GM10248 (cell line): ENCODE measurements at regions not wholly inside any gene's neighbourhood (a gene's known extent, or its start where the extent isn't known, plus 50 kb on each side); places are given as distances from the start of the nearest gene placed in this dataset.

Experiments used
- CTCF ChIA-PET: fragments of 300-600 bp; sonication (Branson Sonifier 250); formaldehyde crosslinking; extraction: SDS; loops from one replicate; lab custom pipeline; 2021; ENCODE audit warnings: antibody characterized with exemption; lab: Yijun Ruan, JAX
- POLR2A ChIA-PET: fragments of 350-650 bp; sonication (Branson Sonifier 250); formaldehyde crosslinking; extraction: SDS; loops from one replicate; lab custom pipeline; 2020; ENCODE audit warnings: antibody characterized with exemption; lab: Yijun Ruan, JAX
- DNase-seq: peaks from one replicate; pipeline ENCODE4 v3.0.0; 2012; ENCODE audit errors: extremely low spot score
- TF ChIP-seq, protein P1 (sequence below): IDR thresholded peaks from 2 replicates; pipeline ENCODE4 v1.5.1; 2012; ENCODE audit warnings: mild to moderate bottlenecking, low read depth; ENCODE audit errors: extremely low read depth, missing control alignments, control extremely low read depth

DNA sequence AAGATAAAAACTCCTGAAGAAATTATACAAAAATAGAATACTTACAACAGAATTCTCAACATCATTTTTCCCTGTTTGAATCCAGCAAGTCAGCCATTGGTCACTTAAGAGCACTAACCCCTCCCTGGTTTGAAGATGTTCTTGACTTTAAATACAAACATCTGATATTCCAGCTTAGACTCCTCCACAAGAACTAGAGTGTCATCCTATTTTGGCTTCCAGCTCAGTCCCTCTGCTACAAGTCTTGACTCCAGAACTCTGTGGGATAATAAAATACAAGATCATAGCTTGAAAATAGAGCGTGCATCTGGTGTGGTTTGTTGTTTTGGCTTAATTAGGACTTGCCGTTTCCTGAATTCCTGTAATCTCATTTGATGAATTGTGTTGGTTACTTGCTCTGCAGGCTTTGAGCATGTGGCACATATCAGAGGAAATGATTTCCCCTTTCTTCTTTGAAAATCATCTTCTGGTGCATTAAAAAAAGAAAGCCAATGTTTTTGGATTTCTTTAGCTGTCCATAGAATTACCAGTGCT, 63.7 kb upstream of the DPT start:
- ChIA-PET CTCF (interaction anchor here (1.2 to 1.6 kb wide), 2 partner anchors 12 to 16 kb away, joined by 3 to 5 read pairs; no protein-coding TSS in a partner anchor), POLR2A (no interaction called here)
- DNase-seq: no peak
- TF ChIP-seq, protein P1, sequence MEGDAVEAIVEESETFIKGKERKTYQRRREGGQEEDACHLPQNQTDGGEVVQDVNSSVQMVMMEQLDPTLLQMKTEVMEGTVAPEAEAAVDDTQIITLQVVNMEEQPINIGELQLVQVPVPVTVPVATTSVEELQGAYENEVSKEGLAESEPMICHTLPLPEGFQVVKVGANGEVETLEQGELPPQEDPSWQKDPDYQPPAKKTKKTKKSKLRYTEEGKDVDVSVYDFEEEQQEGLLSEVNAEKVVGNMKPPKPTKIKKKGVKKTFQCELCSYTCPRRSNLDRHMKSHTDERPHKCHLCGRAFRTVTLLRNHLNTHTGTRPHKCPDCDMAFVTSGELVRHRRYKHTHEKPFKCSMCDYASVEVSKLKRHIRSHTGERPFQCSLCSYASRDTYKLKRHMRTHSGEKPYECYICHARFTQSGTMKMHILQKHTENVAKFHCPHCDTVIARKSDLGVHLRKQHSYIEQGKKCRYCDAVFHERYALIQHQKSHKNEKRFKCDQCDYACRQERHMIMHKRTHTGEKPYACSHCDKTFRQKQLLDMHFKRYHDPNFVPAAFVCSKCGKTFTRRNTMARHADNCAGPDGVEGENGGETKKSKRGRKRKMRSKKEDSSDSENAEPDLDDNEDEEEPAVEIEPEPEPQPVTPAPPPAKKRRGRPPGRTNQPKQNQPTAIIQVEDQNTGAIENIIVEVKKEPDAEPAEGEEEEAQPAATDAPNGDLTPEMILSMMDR: no peak

- POLR2A ChIA-PET: no interaction called here
- no peak for DNase-seq
- CTCF ChIA-PET: interaction anchor here (1.2 kb wide), 1 partner anchor 10 kb away, joined by 3 read pairs; no protein-coding TSS in a partner anchor
- TF ChIP-seq, protein P1: no peak
These were observed 65.1 kb upstream of the DPT start for GRCh38 chr1:168794057-168794456.

DNA sequence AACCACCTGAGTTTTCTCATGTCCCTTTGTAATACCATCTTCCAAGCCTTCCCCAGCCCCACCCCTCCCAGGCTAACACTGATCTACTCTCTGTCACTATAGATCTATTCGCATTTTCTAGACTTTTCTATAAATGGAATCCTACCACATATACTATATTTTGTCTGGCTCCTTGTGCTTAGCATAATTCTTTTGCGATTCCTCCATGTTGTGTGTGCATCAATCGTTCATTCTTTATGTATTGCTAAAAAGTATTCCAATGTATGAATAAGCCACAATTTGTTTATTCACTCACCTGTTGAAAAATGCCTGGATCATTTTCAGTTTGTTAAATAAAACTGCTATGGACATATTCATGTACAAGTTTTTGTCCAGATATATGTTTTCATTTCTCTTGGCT, 66.7 kb upstream of the DPT start:
- TF ChIP-seq, protein P1: no peak
- ChIA-PET CTCF (no interaction called here), POLR2A (no interaction called here)
- no peak for DNase-seq

DNA sequence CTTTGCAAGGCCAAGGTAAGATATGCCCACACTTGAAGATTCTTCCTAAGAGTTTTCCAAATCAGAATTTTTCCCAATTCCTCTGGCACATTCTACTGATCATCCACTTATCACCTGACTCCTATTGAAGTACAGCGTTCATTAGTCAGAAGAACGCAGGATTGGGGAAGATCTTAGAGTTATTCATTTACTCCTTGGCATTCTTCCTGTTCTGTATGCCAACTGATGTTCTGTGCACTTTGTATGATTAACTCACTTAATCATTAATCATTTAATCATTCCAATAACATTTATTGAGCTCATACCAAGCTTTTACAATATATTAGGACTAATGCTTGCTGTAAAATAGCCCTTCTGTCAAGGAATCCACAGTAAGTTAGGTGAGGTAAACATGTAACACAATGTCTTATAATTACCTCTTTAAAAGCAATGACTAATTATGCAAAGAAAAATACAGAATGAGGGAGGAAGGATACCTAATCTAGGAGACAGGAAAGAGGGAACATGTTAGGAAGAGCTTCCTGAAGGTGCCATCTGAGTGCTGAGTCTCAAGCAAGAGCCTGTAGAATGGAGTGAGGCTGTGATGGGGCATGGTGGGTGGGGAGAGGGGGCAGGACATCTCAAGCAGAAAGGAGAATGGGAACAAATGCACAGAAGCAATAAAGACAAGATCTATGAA, 71.1 kb upstream of the DPT start:
- POLR2A ChIA-PET: no interaction called here
- no peak for DNase-seq
- TF ChIP-seq, protein P1: no peak
- CTCF ChIA-PET: no interaction called here

GRCh38 chr1:168801032-168801745, 72.2 kb upstream of the DPT start:
- CTCF ChIA-PET: no interaction called here
- POLR2A ChIA-PET: no interaction called here
- TF ChIP-seq, protein P1: no peak
- DNase-seq: no peak

- CTCF ChIA-PET: interaction anchor here (0.9 to 1.2 kb wide), 4 partner anchors 11 to 103 kb away, joined by 3 read pairs; no protein-coding TSS in a partner anchor
- TF ChIP-seq, protein P1: no peak
- POLR2A ChIA-PET: no interaction called here
- no peak for DNase-seq
These were observed 75.0 kb upstream of the DPT start for GRCh38 chr1:168803806-168804510.
